CD4-positive, alpha-beta T cell treated with Interleukin-6 for 4 hours (primary cell): ENCODE measurements at regions not wholly inside any gene's neighbourhood (a gene's known extent, or its start where the extent isn't known, plus 50 kb on each side); places are given as distances from the start of the nearest gene placed in this dataset.
"Not testable (repeated sequence)": the region's sequence is repeated elsewhere in the genome, so short reads cannot be mapped to it uniquely, and the experiment has no call there.

Source experiments
- DNase-seq: peaks from one replicate; pipeline ENCODE4 v3.0.0-alpha.2; 2020; ENCODE audit warnings: mixed read lengths

GRCh38 chr11:134740590-134741261, 328.7 kb upstream of the B3GAT1 start:
- DNase-seq: no peak

GRCh38 chr11:134739136-134739535, 327.1 kb upstream of the B3GAT1 start:
- DNase-seq: no peak

GRCh38 chr11:134738581-134738980, 326.5 kb upstream of the B3GAT1 start:
- no peak for DNase-seq

GRCh38 chr11:134737563-134738510, 325.8 kb upstream of the B3GAT1 start:
- no peak for DNase-seq

- no peak for DNase-seq
These were observed 324.4 kb upstream of the B3GAT1 start for GRCh38 chr11:134736251-134736947.

- no peak for DNase-seq
These were observed 322.9 kb upstream of the B3GAT1 start for GRCh38 chr11:134734894-134735293.

- DNase-seq: no peak
These were observed 322.3 kb upstream of the B3GAT1 start for GRCh38 chr11:134734141-134734845.

GRCh38 chr11:134733646-134734045, 321.6 kb upstream of the B3GAT1 start:
- DNase-seq: no peak

GRCh38 chr11:134731213-134731961, 319.3 kb upstream of the B3GAT1 start:
- DNase-seq: no peak

- DNase-seq: no peak
These were observed 318.6 kb upstream of the B3GAT1 start for GRCh38 chr11:134730561-134731212.

- DNase-seq: no peak
These were observed 318.1 kb upstream of the B3GAT1 start for GRCh38 chr11:134730101-134730500.

GRCh38 chr11:134728186-134728585, 316.1 kb upstream of the B3GAT1 start:
- DNase-seq: no peak

- DNase-seq: no peak
These were observed 315.6 kb upstream of the B3GAT1 start for GRCh38 chr11:134727636-134728035.

- DNase-seq: no peak
These were observed 315.2 kb upstream of the B3GAT1 start for GRCh38 chr11:134727204-134727603.

- DNase-seq: no peak
These were observed 313.9 kb upstream of the B3GAT1 start for GRCh38 chr11:134725716-134726639.

GRCh38 chr11:134725211-134725610, 313.2 kb upstream of the B3GAT1 start:
- no peak for DNase-seq

- DNase-seq: no peak
These were observed 312.7 kb upstream of the B3GAT1 start for GRCh38 chr11:134724779-134725140.

- no peak for DNase-seq
These were observed 312.2 kb upstream of the B3GAT1 start for GRCh38 chr11:134724106-134724778.

- not testable (repeated sequence) for DNase-seq
These were observed 308.6 kb upstream of the B3GAT1 start for GRCh38 chr11:134720691-134721070.
